Activated T-helper 2 cell treated with anti-CD3 and anti-CD28 coated beads, Interferon-gamma antibody, Interleukin-2, Interleukin-4, amounts not matched to agents 10 μg/mL and 5 μg/mL and 100 μg/mL, durations not matched to agents 14 hours and 24 hours and 36 hours (primary cell): ENCODE measurements at regions not wholly inside any gene's neighbourhood (a gene's known extent, or its start where the extent isn't known, plus 50 kb on each side); places are given as distances from the start of the nearest gene placed in this dataset.
"Not testable (repeated sequence)": the region's sequence is repeated elsewhere in the genome, so short reads cannot be mapped to it uniquely, and the experiment has no call there.

ENCODE experiments used
- DNase-seq: peaks from one replicate; pipeline ENCODE4 v3.0.0; 2021; ENCODE audit warnings: low spot score
- H3K27ac Mint-ChIP-seq: one replicate; pipeline ENCODE4 v1.8.0; 2021; ENCODE audit warnings: mixed read lengths
- H3K27me3 Mint-ChIP-seq: one replicate; pipeline ENCODE4 v1.8.0; 2021; ENCODE audit warnings: low read depth, mixed read lengths
- H3K36me3 Mint-ChIP-seq: one replicate; pipeline ENCODE4 v1.8.0; 2021; ENCODE audit warnings: low read depth, mixed read lengths
- H3K4me1 Mint-ChIP-seq: one replicate; pipeline ENCODE4 v1.8.0; 2021; ENCODE audit warnings: low read depth, mixed read lengths
- H3K4me3 Mint-ChIP-seq: one replicate; pipeline ENCODE4 v1.8.0; 2021; ENCODE audit warnings: low read depth, mild to moderate bottlenecking, moderate library complexity, mixed read lengths
- H3K9me3 Mint-ChIP-seq: one replicate; pipeline ENCODE4 v1.8.0; 2021; ENCODE audit warnings: mixed read lengths
- intact Hi-C: fragments of 100-400 bp; cut with micrococcal nuclease; formaldehyde crosslinking; loops from one replicate; pipeline ENCODE4 v1.15.1; 2023

- intact Hi-C loops = no loop called here
- Mint-ChIP-seq H3K36me3 (no peaks in the 10 kb centered on the region), H3K4me1 (no peaks in the 10 kb centered on the region), H3K27ac (no peak overlapping the region), H3K9me3 (no peaks in the 10 kb centered on the region), H3K27me3 (no peaks in the 10 kb centered on the region), H3K4me3 (no peak overlapping the region)
- DNase-seq = no peak
Observed at GRCh38 chr5:6115852-6116251, 262.5 kb downstream of the MED10 start.

GRCh38 chr5:6112538-6112937 is 265.8 kb downstream of the MED10 start:
- Mint-ChIP-seq H3K4me1 (no peaks in the 10 kb centered on the region), H3K4me3 (no peak overlapping the region), H3K36me3 (no peaks in the 10 kb centered on the region), H3K27me3 (no peaks in the 10 kb centered on the region), H3K27ac (no peak overlapping the region), H3K9me3 (no peaks in the 10 kb centered on the region)
- DNase-seq = no peak
- intact Hi-C loops = no loop called here

GRCh38 chr5:6112125-6112524 is 266.2 kb downstream of the MED10 start:
- DNase-seq = no peak
- H3K27ac Mint-ChIP-seq = no peak overlapping the region
- H3K27me3 Mint-ChIP-seq = no peaks in the 10 kb centered on the region
- intact Hi-C loops = no loop called here
- H3K4me1 Mint-ChIP-seq = no peaks in the 10 kb centered on the region
- H3K36me3 Mint-ChIP-seq = no peaks in the 10 kb centered on the region
- no peak overlapping the region for H3K4me3 Mint-ChIP-seq
- H3K9me3 Mint-ChIP-seq = no peaks in the 10 kb centered on the region

- intact Hi-C loops = no loop called here
- Mint-ChIP-seq H3K9me3 (no peaks in the 10 kb centered on the region), H3K36me3 (no peaks in the 10 kb centered on the region), H3K27ac (no peak overlapping the region), H3K4me3 (no peak overlapping the region), H3K27me3 (no peaks in the 10 kb centered on the region), H3K4me1 (no peaks in the 10 kb centered on the region)
- DNase-seq = no peak
Observed at GRCh38 chr5:6111131-6111530, 267.2 kb downstream of the MED10 start.

GRCh38 chr5:6110441-6111005 is 267.8 kb downstream of the MED10 start:
- Mint-ChIP-seq H3K9me3 (no peaks in the 10 kb centered on the region), H3K4me3 (no peak overlapping the region), H3K36me3 (no peaks in the 10 kb centered on the region), H3K27ac (no peak overlapping the region), H3K27me3 (no peaks in the 10 kb centered on the region), H3K4me1 (no peaks in the 10 kb centered on the region)
- intact Hi-C loops = no loop called here
- DNase-seq = no peak

- Mint-ChIP-seq H3K27me3 (no peaks in the 10 kb centered on the region), H3K9me3 (no peaks in the 10 kb centered on the region), H3K4me1 (no peaks in the 10 kb centered on the region), H3K4me3 (no peak overlapping the region), H3K27ac (no peak overlapping the region), H3K36me3 (no peaks in the 10 kb centered on the region)
- DNase-seq = no peak
- intact Hi-C loops = no loop called here
Observed at GRCh38 chr5:6108981-6109825, 269.1 kb downstream of the MED10 start.

- Mint-ChIP-seq H3K9me3 (no peaks in the 10 kb centered on the region), H3K4me1 (no peaks in the 10 kb centered on the region), H3K27me3 (no peaks in the 10 kb centered on the region), H3K27ac (no peak overlapping the region), H3K4me3 (no peak overlapping the region), H3K36me3 (no peaks in the 10 kb centered on the region)
- intact Hi-C loops = no loop called here
- no peak for DNase-seq
Observed at GRCh38 chr5:6108540-6108848, 269.9 kb downstream of the MED10 start.

- intact Hi-C loops = no loop called here
- Mint-ChIP-seq H3K9me3 (no peaks in the 10 kb centered on the region), H3K4me1 (no peaks in the 10 kb centered on the region)
Observed at GRCh38 chr5:6107675-6108539, 270.4 kb downstream of the MED10 start.

GRCh38 chr5:6106756-6107155 is 271.6 kb downstream of the MED10 start:
- intact Hi-C loops = no loop called here
- no peaks in the 10 kb centered on the region for H3K4me1 Mint-ChIP-seq
- H3K27ac Mint-ChIP-seq = no peak overlapping the region
- DNase-seq = no peak
- no peaks in the 10 kb centered on the region for H3K9me3 Mint-ChIP-seq
- H3K27me3 Mint-ChIP-seq = no peaks in the 10 kb centered on the region
- no peak overlapping the region for H3K4me3 Mint-ChIP-seq
- no peaks in the 10 kb centered on the region for H3K36me3 Mint-ChIP-seq

More at GRCh38 chr5:6107675-6108539, 270.4 kb downstream of the MED10 start:
- Mint-ChIP-seq H3K27me3 (no peaks in the 10 kb centered on the region), H3K27ac (no peak overlapping the region), H3K36me3 (no peaks in the 10 kb centered on the region), H3K4me3 (no peak overlapping the region)
- DNase-seq = no peak

- H3K4me3 Mint-ChIP-seq = no peak overlapping the region
- no peak overlapping the region for H3K27ac Mint-ChIP-seq
- intact Hi-C loops = no loop called here
- DNase-seq = no peak
- H3K4me1 Mint-ChIP-seq = no peaks in the 10 kb centered on the region
- H3K27me3 Mint-ChIP-seq = no peaks in the 10 kb centered on the region
- H3K9me3 Mint-ChIP-seq = no peaks in the 10 kb centered on the region
- no peaks in the 10 kb centered on the region for H3K36me3 Mint-ChIP-seq
Observed at GRCh38 chr5:6105320-6105719, 273.0 kb downstream of the MED10 start.

GRCh38 chr5:6096101-6096500 is 282.2 kb downstream of the MED10 start:
- no peaks in the 10 kb centered on the region for H3K36me3 Mint-ChIP-seq
- H3K4me1 Mint-ChIP-seq = no peaks in the 10 kb centered on the region
- intact Hi-C loops = no loop called here
- H3K27me3 Mint-ChIP-seq = no peaks in the 10 kb centered on the region
- H3K4me3 Mint-ChIP-seq = no peak overlapping the region
- no peak for DNase-seq
- H3K9me3 Mint-ChIP-seq = peaks cover 3% of the 10 kb centered on the region
- no peak overlapping the region for H3K27ac Mint-ChIP-seq

GRCh38 chr5:6094180-6094579 is 284.2 kb downstream of the MED10 start:
- H3K36me3 Mint-ChIP-seq, H3K9me3 Mint-ChIP-seq, DNase-seq, intact Hi-C loops, H3K27me3 Mint-ChIP-seq, H3K4me1 Mint-ChIP-seq, H3K4me3 Mint-ChIP-seq, H3K27ac Mint-ChIP-seq: not testable (repeated sequence)

- intact Hi-C loops = no loop called here
Observed at GRCh38 chr5:6090838-6091237, 287.5 kb downstream of the MED10 start.

More at GRCh38 chr5:6090838-6091237, 287.5 kb downstream of the MED10 start:
- DNase-seq = no peak
- Mint-ChIP-seq H3K36me3 (no peaks in the 10 kb centered on the region), H3K9me3 (no peaks in the 10 kb centered on the region), H3K4me3 (no peak overlapping the region), H3K4me1 (no peaks in the 10 kb centered on the region), H3K27ac (no peak overlapping the region), H3K27me3 (no peaks in the 10 kb centered on the region)
